GM23338 (cell line): ENCODE measurements at regions not wholly inside any gene's neighbourhood (a gene's known extent, or its start where the extent isn't known, plus 50 kb on each side); places are given as distances from the start of the nearest gene placed in this dataset.

Source experiments
- ATAC-seq: fragments of 200-7000 bp; cut with Tn5 transposase; 3 replicates; pipeline ENCODE4 v1.9.1; 2020
- DNase-seq: peaks from one replicate; pipeline ENCODE4 v3.0.0-alpha.2; 2015; ENCODE audit warnings: low spot score
- H2AFZ ChIP-seq: fragments of 200-600 bp; sonication (generic); 2 replicates; pipeline ENCODE4 v1.8.0; 2016; ENCODE audit warnings: antibody characterized with exemption, mild to moderate bottlenecking, moderate library complexity
- H3F3A ChIP-seq: fragments of 200-600 bp; sonication (generic); replicated peaks from 2 replicates; pipeline ENCODE4 v1.8.0; 2017; ENCODE audit warnings: antibody characterized with exemption, mixed run types, low read depth
- H3K27ac ChIP-seq: fragments of 200-600 bp; sonication (generic); 2 replicates; pipeline ENCODE4 v1.6.1; 2016; ENCODE audit warnings: low read depth
- H3K27me3 ChIP-seq: fragments of 200-600 bp; sonication (generic); 2 replicates; pipeline ENCODE4 v1.8.0; 2016; ENCODE audit warnings: mild to moderate bottlenecking, mixed run types, moderate library complexity; ENCODE audit not compliant: insufficient read depth
- H3K36me3 ChIP-seq: fragments of 200-600 bp; sonication (generic); 2 replicates; pipeline ENCODE4 v1.8.0; 2016; ENCODE audit warnings: mild to moderate bottlenecking; ENCODE audit not compliant: insufficient read depth
- H3K4me1 ChIP-seq: fragments of 200-600 bp; sonication (generic); 2 replicates; pipeline ENCODE4 v1.8.0; 2016; ENCODE audit warnings: mild to moderate bottlenecking, moderate library complexity; ENCODE audit not compliant: insufficient read depth
- H3K4me2 ChIP-seq: fragments of 200-600 bp; sonication (generic); 2 replicates; pipeline ENCODE4 v1.7.1; 2017; ENCODE audit warnings: mixed run types
- H3K4me3 ChIP-seq: fragments of 200-600 bp; sonication (generic); 2 replicates; pipeline ENCODE4 v1.6.1; 2016; ENCODE audit warnings: mixed run types
- H3K79me2 ChIP-seq: fragments of 200-600 bp; sonication (generic); replicated peaks from 2 replicates; pipeline ENCODE4 v1.8.0; 2017; ENCODE audit warnings: mild to moderate bottlenecking; ENCODE audit not compliant: insufficient read depth
- H3K9me2 ChIP-seq: fragments of 200-600 bp; sonication (generic); 2 replicates; pipeline ENCODE4 v1.8.0; 2017; ENCODE audit not compliant: insufficient read depth
- H4K20me1 ChIP-seq: fragments of 200-600 bp; sonication (generic); replicated peaks from 2 replicates; pipeline ENCODE4 v1.8.0; 2017; ENCODE audit warnings: mild to moderate bottlenecking; ENCODE audit not compliant: insufficient read depth
- H3K27ac Mint-ChIP-seq: 2 replicates; pipeline ENCODE4 v1.8.0; 2020; ENCODE audit warnings: inconsistent platforms, mild to moderate bottlenecking, moderate library complexity, mixed read lengths
- H3K27me3 Mint-ChIP-seq: 3 replicates; pipeline ENCODE4 v1.8.0; 2022; ENCODE audit warnings: low read depth, mild to moderate bottlenecking, moderate library complexity, mixed read lengths, inconsistent platforms; ENCODE audit not compliant: insufficient read depth, poor library complexity
- H3K36me3 Mint-ChIP-seq: 3 replicates; pipeline ENCODE4 v1.8.0; 2021; ENCODE audit warnings: low read depth, mild to moderate bottlenecking, inconsistent platforms, moderate library complexity, mixed read lengths
- H3K4me1 Mint-ChIP-seq: 3 replicates; pipeline ENCODE4 v1.8.0; 2020; ENCODE audit warnings: mild to moderate bottlenecking, inconsistent platforms, mixed read lengths
- H3K4me3 Mint-ChIP-seq: 3 replicates; pipeline ENCODE4 v1.8.0; 2021; ENCODE audit warnings: moderate library complexity, mild to moderate bottlenecking, inconsistent platforms, mixed read lengths
- H3K9me3 Mint-ChIP-seq: 3 replicates; pipeline ENCODE4 v1.8.0; 2020; ENCODE audit warnings: moderate library complexity, mild to moderate bottlenecking, inconsistent platforms, mixed read lengths
- CREB1 ChIP-seq: fragments of 250-450 bp; sonication (Bioruptor Pico); IDR thresholded peaks from 2 replicates; pipeline ENCODE4 v1.5.0; 2020; ENCODE audit warnings: low read depth, mild to moderate bottlenecking, moderate library complexity
- EZH2 ChIP-seq: fragments of 200-600 bp; sonication (generic); IDR thresholded peaks from one replicate; pipeline ENCODE4 v1.8.0; 2017; ENCODE audit warnings: antibody characterized with exemption, mild to moderate bottlenecking, low read depth; ENCODE audit not compliant: unreplicated experiment
- EZH2phosphoT487 ChIP-seq: fragments of 200-600 bp; sonication (generic); IDR thresholded peaks from one replicate; pipeline ENCODE4 v1.8.1; 2018; ENCODE audit warnings: antibody characterized with exemption; ENCODE audit not compliant: unreplicated experiment
- JUNB ChIP-seq: IDR thresholded peaks from one replicate; pipeline ENCODE4 v1.6.1; 2016; ENCODE audit warnings: antibody characterized with exemption; ENCODE audit not compliant: unreplicated experiment
- NANOG ChIP-seq: IDR thresholded peaks from 2 replicates; pipeline ENCODE4 v1.6.1; 2016; ENCODE audit warnings: antibody characterized with exemption, borderline replicate concordance
- POLR2AphosphoS5 ChIP-seq: IDR thresholded peaks from 2 replicates; pipeline ENCODE4 v1.6.1; 2016; ENCODE audit warnings: antibody characterized with exemption, low read depth
- REST ChIP-seq: IDR thresholded peaks from one replicate; pipeline ENCODE4 v1.6.1; 2018; ENCODE audit warnings: antibody characterized with exemption; ENCODE audit not compliant: unreplicated experiment
- STAT1 ChIP-seq: IDR thresholded peaks from one replicate; pipeline ENCODE4 v1.6.1; 2016; ENCODE audit warnings: antibody characterized with exemption; ENCODE audit not compliant: unreplicated experiment
- ZNF114 ChIP-seq: fragments of 250-450 bp; sonication (Bioruptor Pico); IDR thresholded peaks from 2 replicates; pipeline ENCODE4 v1.5.0; 2020; ENCODE audit warnings: mild to moderate bottlenecking, moderate library complexity
- ZNF331 ChIP-seq: fragments of 250-450 bp; sonication (Bioruptor Pico); IDR thresholded peaks from 2 replicates; pipeline ENCODE4 v1.5.0; 2020; ENCODE audit warnings: low read depth, mild to moderate bottlenecking, moderate library complexity
- ZNF462 ChIP-seq: fragments of 250-450 bp; sonication (Bioruptor Pico); IDR thresholded peaks from 2 replicates; pipeline ENCODE4 v1.5.0; 2020; ENCODE audit warnings: mild to moderate bottlenecking, moderate library complexity
- TF ChIP-seq, protein P1 (sequence below), 2 experiments: fragments of 200-600 bp in 1 of 2; sonication (generic) in 1 of 2; conservative IDR thresholded peaks; 2 replicates each; pipeline versions ENCODE4 v1.5.1 to v1.6.1; 2016 to 2017; ENCODE audit warnings: antibody characterized with exemption in 2 of 2, low read depth in 2 of 2, mild to moderate bottlenecking in 2 of 2, moderate library complexity in 1 of 2
- TF ChIP-seq, protein P2 (sequence below): IDR thresholded peaks from 2 replicates; pipeline ENCODE4 v1.6.1; 2016; ENCODE audit warnings: antibody characterized with exemption

DNA sequence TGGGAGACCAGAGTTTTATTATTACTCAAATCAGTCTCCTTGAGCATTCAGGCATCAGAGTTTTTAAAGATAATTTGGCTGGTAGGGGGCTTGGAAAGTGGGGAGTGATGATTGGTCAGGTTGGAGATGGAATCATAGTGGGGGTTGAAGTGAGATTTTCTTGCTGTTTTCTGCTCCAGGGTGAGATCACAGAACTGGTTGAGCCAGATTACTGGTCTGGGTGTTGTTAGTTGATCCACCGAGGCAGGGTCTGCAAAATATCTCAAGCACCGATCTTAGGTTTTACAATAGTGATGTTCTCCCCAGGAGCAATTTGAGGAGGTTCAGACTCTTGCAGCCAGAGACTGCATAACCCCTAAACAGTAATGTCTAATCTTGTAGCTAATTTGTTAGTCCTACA is 141.0 kb downstream of the OTOL1 start:
- Mint-ChIP-seq H3K27me3 (peaks cover 2% of the 10 kb centered on the region), H3K27ac (peak overlapping the region; percentile 28), H3K4me1 (peaks cover 62% of the 10 kb centered on the region), H3K4me3 (peak overlapping the region; percentile 15), H3K9me3 (peaks cover 3% of the 10 kb centered on the region; the same call in 1 of the 3 replicates), H3K36me3 (peaks cover 4% of the 10 kb centered on the region; the same call in 2 of the 3 replicates)
- ATAC-seq = peak; percentile 21; the same call in 1 of the 3 replicates
- peaks cover 70% of the 10 kb centered on the region for H3K4me1 ChIP-seq
- DNase-seq = no peak
- H3K4me2 ChIP-seq = peak overlapping the region; percentile 67
- peak overlapping the region; percentile 46; the same call in 1 of the 2 replicates for H3K27ac ChIP-seq
- H3K79me2 ChIP-seq = no peaks in the 10 kb centered on the region
- H2AFZ ChIP-seq = 0 out of 2 replicates have a peak overlapping the region, but pooled peaks have one; percentile 44
- peaks cover 4% of the 10 kb centered on the region; the same call in 1 of the 2 replicates for H3K9me2 ChIP-seq
- TF ChIP-seq EZH2phosphoT487 = no peak
- TF ChIP-seq, protein P1, sequence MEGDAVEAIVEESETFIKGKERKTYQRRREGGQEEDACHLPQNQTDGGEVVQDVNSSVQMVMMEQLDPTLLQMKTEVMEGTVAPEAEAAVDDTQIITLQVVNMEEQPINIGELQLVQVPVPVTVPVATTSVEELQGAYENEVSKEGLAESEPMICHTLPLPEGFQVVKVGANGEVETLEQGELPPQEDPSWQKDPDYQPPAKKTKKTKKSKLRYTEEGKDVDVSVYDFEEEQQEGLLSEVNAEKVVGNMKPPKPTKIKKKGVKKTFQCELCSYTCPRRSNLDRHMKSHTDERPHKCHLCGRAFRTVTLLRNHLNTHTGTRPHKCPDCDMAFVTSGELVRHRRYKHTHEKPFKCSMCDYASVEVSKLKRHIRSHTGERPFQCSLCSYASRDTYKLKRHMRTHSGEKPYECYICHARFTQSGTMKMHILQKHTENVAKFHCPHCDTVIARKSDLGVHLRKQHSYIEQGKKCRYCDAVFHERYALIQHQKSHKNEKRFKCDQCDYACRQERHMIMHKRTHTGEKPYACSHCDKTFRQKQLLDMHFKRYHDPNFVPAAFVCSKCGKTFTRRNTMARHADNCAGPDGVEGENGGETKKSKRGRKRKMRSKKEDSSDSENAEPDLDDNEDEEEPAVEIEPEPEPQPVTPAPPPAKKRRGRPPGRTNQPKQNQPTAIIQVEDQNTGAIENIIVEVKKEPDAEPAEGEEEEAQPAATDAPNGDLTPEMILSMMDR (conservative IDR thresholded peaks at IDR 0.05; ENCODE audit: low read depth in 2 of 2) = no peak
- TF ChIP-seq ZNF114 = no peak
- TF ChIP-seq STAT1 = no peak
- TF ChIP-seq REST = no peak
- TF ChIP-seq CREB1 (CRISPR knock-in tag) = no peak
- TF ChIP-seq JUNB = no peak
- TF ChIP-seq POLR2AphosphoS5 = no peak
- no peak for TF ChIP-seq NANOG
- TF ChIP-seq EZH2 = no peak
- TF ChIP-seq, protein P2, sequence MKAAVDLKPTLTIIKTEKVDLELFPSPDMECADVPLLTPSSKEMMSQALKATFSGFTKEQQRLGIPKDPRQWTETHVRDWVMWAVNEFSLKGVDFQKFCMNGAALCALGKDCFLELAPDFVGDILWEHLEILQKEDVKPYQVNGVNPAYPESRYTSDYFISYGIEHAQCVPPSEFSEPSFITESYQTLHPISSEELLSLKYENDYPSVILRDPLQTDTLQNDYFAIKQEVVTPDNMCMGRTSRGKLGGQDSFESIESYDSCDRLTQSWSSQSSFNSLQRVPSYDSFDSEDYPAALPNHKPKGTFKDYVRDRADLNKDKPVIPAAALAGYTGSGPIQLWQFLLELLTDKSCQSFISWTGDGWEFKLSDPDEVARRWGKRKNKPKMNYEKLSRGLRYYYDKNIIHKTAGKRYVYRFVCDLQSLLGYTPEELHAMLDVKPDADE = no peak
- no peak for TF ChIP-seq ZNF331 (CRISPR knock-in tag)
- TF ChIP-seq ZNF462 = no peak
- H3F3A ChIP-seq = no peaks in the 10 kb centered on the region
- H3K27me3 ChIP-seq = no peaks in the 10 kb centered on the region
- H4K20me1 ChIP-seq = no peaks in the 10 kb centered on the region
- H3K4me3 ChIP-seq = no peak overlapping the region
- no peaks in the 10 kb centered on the region for H3K36me3 ChIP-seq
